A673 (cell line): ENCODE measurements at regions not wholly inside any gene's neighbourhood (a gene's known extent, or its start where the extent isn't known, plus 50 kb on each side); places are given as distances from the start of the nearest gene placed in this dataset.

Experiments used
- BruUV-seq: library from RNA; stranded (reverse); fragments of 400-500 nt; replicated peaks from 2 replicates; lab custom pipeline; 2021; lab: Mats Ljungman, UMichigan
- CTCF ChIA-PET: fragments of 300-600 bp; sonication (Branson Sonifier 250); formaldehyde crosslinking; loops from one replicate; lab custom pipeline; 2022; ENCODE audit warnings: antibody characterized with exemption; lab: Charles Lee
- POLR2A ChIA-PET: fragments of 300-600 bp; sonication (Branson Sonifier 250); formaldehyde crosslinking; loops from one replicate; lab custom pipeline; 2022; ENCODE audit warnings: antibody characterized with exemption; ENCODE audit not compliant: low non-redundant PET; lab: Charles Lee
- DNase-seq: peaks from one replicate; pipeline ENCODE4 v3.0.0-alpha.2; 2015; ENCODE audit warnings: low spot score
- H3K27ac ChIP-seq: fragments of 200-600 bp; sonication (generic); 2 replicates; pipeline ENCODE4 v1.5.1; 2016; ENCODE audit warnings: mixed run types, low read depth, mild to moderate bottlenecking, mixed read lengths, antibody characterized with exemption, low read length; ENCODE audit not compliant: poor library complexity, severe bottlenecking
- H3K27me3 ChIP-seq: fragments of 200-600 bp; sonication (generic); replicated peaks from 2 replicates; pipeline ENCODE4 v1.6.1; 2017; ENCODE audit warnings: mixed run types, low read depth, mild to moderate bottlenecking, mixed read lengths, antibody characterized with exemption, low read length; ENCODE audit not compliant: insufficient read depth, poor library complexity
- H3K36me3 ChIP-seq: fragments of 200-600 bp; sonication (generic); 2 replicates; pipeline ENCODE4 v1.6.1; 2016; ENCODE audit warnings: mixed run types, mild to moderate bottlenecking, mixed read lengths, antibody characterized with exemption, low read length; ENCODE audit not compliant: insufficient read depth, poor library complexity, severe bottlenecking
- H3K4me1 ChIP-seq: fragments of 200-600 bp; sonication (generic); 2 replicates; pipeline ENCODE4 v1.6.1; 2017; ENCODE audit warnings: mixed run types, mild to moderate bottlenecking, mixed read lengths, antibody characterized with exemption, low read length; ENCODE audit not compliant: insufficient read depth, poor library complexity, severe bottlenecking
- H3K4me3 ChIP-seq: fragments of 200-600 bp; sonication (generic); 2 replicates; pipeline ENCODE4 v1.5.1; 2016; ENCODE audit warnings: low read depth, mixed run types, mild to moderate bottlenecking, mixed read lengths, low read length; ENCODE audit not compliant: poor library complexity, severe bottlenecking
- H3K9me3 ChIP-seq: fragments of 200-600 bp; sonication (generic); 2 replicates; pipeline ENCODE4 v1.6.1; 2016; ENCODE audit warnings: mixed run types, low read depth, mild to moderate bottlenecking, mixed read lengths, antibody characterized with exemption, low read length; ENCODE audit not compliant: poor library complexity, severe bottlenecking
- CTCF ChIP-seq: fragments of 300-800, 200-600 bp; sonication (generic); conservative IDR thresholded peaks from 2 replicates; pipeline ENCODE4 v1.5.1; 2017; ENCODE audit warnings: low read depth, mild to moderate bottlenecking, antibody characterized with exemption, low read length, moderate library complexity, mixed read lengths
- EZH2 ChIP-seq: fragments of 200-600 bp; sonication (generic); IDR thresholded peaks from 2 replicates; pipeline ENCODE4 v1.6.1; 2017; ENCODE audit warnings: borderline replicate concordance, low read depth, mild to moderate bottlenecking, mixed read lengths, antibody characterized with exemption, low read length; ENCODE audit not compliant: poor library complexity, severe bottlenecking
- intact Hi-C: fragments of 100-400 bp; cut with micrococcal nuclease; formaldehyde crosslinking; loops from one replicate; pipeline ENCODE4 v1.10.0; 2022; ENCODE audit not compliant: unreplicated experiment

GRCh38 chr3:16721494-16721893 is 116.3 kb upstream of the DAZL start:
- ChIA-PET POLR2A (interaction anchor here (0.6 kb wide), 1 partner anchor 506 kb away, joined by 8 read pairs; no protein-coding TSS in a partner anchor), CTCF (no interaction called here)
- H3K27ac ChIP-seq = no peak overlapping the region
- H3K36me3 ChIP-seq = no peaks in the 10 kb centered on the region
- no peak for DNase-seq
- H3K9me3 ChIP-seq = no peaks in the 10 kb centered on the region
- intact Hi-C loops = no loop called here
- no peaks in the 10 kb centered on the region for H3K4me1 ChIP-seq
- no peak overlapping the region for H3K4me3 ChIP-seq
- BruUV-seq = no TSS peak
- TF ChIP-seq CTCF = no peak
- no peak for TF ChIP-seq EZH2
- H3K27me3 ChIP-seq = no peaks in the 10 kb centered on the region

- intact Hi-C loops = no loop called here
Observed at GRCh38 chr3:16723978-16724377, 118.8 kb upstream of the DAZL start.

GRCh38 chr3:16724487-16724886 is 119.3 kb upstream of the DAZL start:
- TF ChIP-seq CTCF = no peak
- no peak for TF ChIP-seq EZH2
- BruUV-seq = no TSS peak

More at GRCh38 chr3:16723978-16724377, 118.8 kb upstream of the DAZL start:
- H3K9me3 ChIP-seq = no peaks in the 10 kb centered on the region
- H3K4me3 ChIP-seq = no peak overlapping the region
- ChIA-PET POLR2A (no interaction called here), CTCF (no interaction called here)
- no peak for DNase-seq
- BruUV-seq = no TSS peak
- H3K4me1 ChIP-seq = no peaks in the 10 kb centered on the region
- no peaks in the 10 kb centered on the region for H3K36me3 ChIP-seq
- no peaks in the 10 kb centered on the region for H3K27me3 ChIP-seq
- no peak overlapping the region for H3K27ac ChIP-seq
- TF ChIP-seq EZH2 = no peak
- no peak for TF ChIP-seq CTCF

More at GRCh38 chr3:16724487-16724886, 119.3 kb upstream of the DAZL start:
- Histone ChIP-seq H3K4me3 (no peak overlapping the region), H3K9me3 (no peaks in the 10 kb centered on the region), H3K36me3 (no peaks in the 10 kb centered on the region), H3K4me1 (no peaks in the 10 kb centered on the region), H3K27ac (no peak overlapping the region), H3K27me3 (no peaks in the 10 kb centered on the region)
- DNase-seq = no peak
- CTCF ChIA-PET = no interaction called here
- intact Hi-C loops = no loop called here
- POLR2A ChIA-PET = no interaction called here
